ENCODE measurements at regions not wholly inside any gene's neighbourhood (a gene's known extent, or its start where the extent isn't known, plus 50 kb on each side); places are given as distances from the start of the nearest gene placed in this dataset.

DNA sequence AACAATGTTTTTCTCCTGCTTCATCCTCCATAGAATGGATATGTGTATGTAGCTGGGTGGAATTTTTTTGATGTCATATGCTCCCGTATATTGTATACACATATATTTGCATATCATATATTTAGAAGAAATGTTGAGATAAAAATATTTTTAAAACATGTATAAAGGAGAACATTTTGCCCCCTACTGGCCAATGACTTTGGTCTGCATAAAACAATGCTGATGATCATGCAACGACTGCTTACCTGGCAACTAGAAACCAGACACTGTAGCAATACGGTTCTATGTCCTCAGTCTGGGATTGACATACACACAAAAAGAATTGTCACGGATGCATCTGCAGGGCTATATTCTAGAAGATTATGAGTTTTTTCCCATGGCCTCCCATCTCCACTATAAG, 503.6 kb downstream of the ELAVL2 start:
- POLR2A ChIA-PET: no interaction called here
- intact Hi-C loops (cut with micrococcal nuclease; ENCODE audit: unreplicated experiment): no loop called here
- TF ChIP-seq EZH2phosphoT487 (IDR thresholded peaks at IDR 0.05; ENCODE audit: borderline replicate concordance, low read depth, low read length) (no peak), CTCF (conservative IDR thresholded peaks at IDR 0.05; ENCODE audit: low read length) (peak; percentile 54)
- H3K4me2 ChIP-seq (ENCODE audit: low read length): no peak overlapping the region
- no peak overlapping the region for H2AFZ ChIP-seq (ENCODE audit: low read length)
- H3K4me3 ChIP-seq (ENCODE audit: low read depth, low read length, poor library complexity, severe bottlenecking): no peak overlapping the region
- H3K36me3 ChIP-seq (ENCODE audit: insufficient read depth, low read length): no peaks in the 10 kb centered on the region
- BruUV-seq (replicated peaks): no TSS peak
- no peaks in the 10 kb centered on the region for H3K9me3 ChIP-seq (ENCODE audit: low read length)
- H3K79me2 ChIP-seq (ENCODE audit: insufficient read depth, low read depth, low read length): no peaks in the 10 kb centered on the region
- no peaks in the 10 kb centered on the region for H3K4me1 ChIP-seq (ENCODE audit: insufficient read depth, low read length, poor library complexity, severe bottlenecking)
- CTCF ChIA-PET (ENCODE audit: unreplicated experiment): no interaction called here
- H4K20me1 ChIP-seq (ENCODE audit: insufficient read depth, low read length): no peaks in the 10 kb centered on the region
- H3K9me2 ChIP-seq (ENCODE audit: insufficient read depth, low read length): no peaks in the 10 kb centered on the region
- H3K27ac ChIP-seq (ENCODE audit: low read depth, low read length, poor library complexity, severe bottlenecking): no peak overlapping the region
- peak; percentile 3 for DNase-seq (ENCODE audit: low spot score)

- Histone ChIP-seq H3K27ac (ENCODE audit: low read depth, low read length, poor library complexity, severe bottlenecking) (no peak overlapping the region), H3K79me2 (ENCODE audit: insufficient read depth, low read depth, low read length) (no peaks in the 10 kb centered on the region), H2AFZ (ENCODE audit: low read length) (no peak overlapping the region), H3K4me1 (ENCODE audit: insufficient read depth, low read length, poor library complexity, severe bottlenecking) (no peaks in the 10 kb centered on the region), H3K9me3 (ENCODE audit: low read length) (no peaks in the 10 kb centered on the region), H3K36me3 (ENCODE audit: insufficient read depth, low read length) (no peaks in the 10 kb centered on the region), H3K9me2 (ENCODE audit: insufficient read depth, low read length) (no peaks in the 10 kb centered on the region), H3K4me3 (ENCODE audit: low read depth, low read length, poor library complexity, severe bottlenecking) (no peak overlapping the region), H4K20me1 (ENCODE audit: insufficient read depth, low read length) (no peaks in the 10 kb centered on the region), H3K4me2 (ENCODE audit: low read length) (no peak overlapping the region)
- TF ChIP-seq EZH2phosphoT487 (IDR thresholded peaks at IDR 0.05; ENCODE audit: borderline replicate concordance, low read depth, low read length) (no peak), CTCF (conservative IDR thresholded peaks at IDR 0.05; ENCODE audit: low read length) (no peak)
- no TSS peak for BruUV-seq (replicated peaks)
- intact Hi-C loops (cut with micrococcal nuclease; ENCODE audit: unreplicated experiment): no loop called here
- POLR2A ChIA-PET: interaction anchor here (0.6 kb wide), 1 partner anchor 141 kb away, joined by 3 read pairs; no protein-coding TSS in a partner anchor
- CTCF ChIA-PET (ENCODE audit: unreplicated experiment): no interaction called here
- DNase-seq (ENCODE audit: low spot score): no peak
Observed at GRCh38 chr9:23324511-23324910, 501.5 kb downstream of the ELAVL2 start.

DNA sequence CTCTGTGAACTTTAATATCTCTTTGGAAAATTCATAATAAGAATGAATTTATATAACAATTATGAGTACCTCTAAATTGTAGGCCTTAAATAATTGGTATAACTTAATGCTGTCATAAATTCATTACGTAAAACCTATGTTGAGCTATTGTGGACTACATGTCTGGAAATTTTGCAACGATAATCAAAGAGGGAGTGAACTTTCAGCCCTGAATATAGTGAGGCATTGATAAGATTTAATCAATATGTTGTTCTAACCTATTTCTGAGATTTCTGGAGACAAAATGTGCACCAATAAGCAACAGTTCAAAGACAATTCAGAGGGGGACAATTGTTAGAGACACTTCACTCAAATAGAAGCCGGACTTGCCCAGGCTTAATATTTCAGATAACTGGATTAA, 499.4 kb downstream of the ELAVL2 start:
- Histone ChIP-seq H3K4me1 (ENCODE audit: insufficient read depth, low read length, poor library complexity, severe bottlenecking) (no peaks in the 10 kb centered on the region), H2AFZ (ENCODE audit: low read length) (no peak overlapping the region), H4K20me1 (ENCODE audit: insufficient read depth, low read length) (no peaks in the 10 kb centered on the region), H3K27ac (ENCODE audit: low read depth, low read length, poor library complexity, severe bottlenecking) (no peak overlapping the region), H3K4me3 (ENCODE audit: low read depth, low read length, poor library complexity, severe bottlenecking) (no peak overlapping the region), H3K4me2 (ENCODE audit: low read length) (no peak overlapping the region), H3K9me3 (ENCODE audit: low read length) (no peaks in the 10 kb centered on the region), H3K79me2 (ENCODE audit: insufficient read depth, low read depth, low read length) (no peaks in the 10 kb centered on the region), H3K9me2 (ENCODE audit: insufficient read depth, low read length) (no peaks in the 10 kb centered on the region), H3K36me3 (ENCODE audit: insufficient read depth, low read length) (no peaks in the 10 kb centered on the region)
- intact Hi-C loops (cut with micrococcal nuclease; ENCODE audit: unreplicated experiment): no loop called here
- no TSS peak for BruUV-seq (replicated peaks)
- DNase-seq (ENCODE audit: low spot score): no peak
- ChIA-PET CTCF (ENCODE audit: unreplicated experiment) (no interaction called here), POLR2A (interaction anchor here (0.6 kb wide), 1 partner anchor 1862 kb away, joined by 3 read pairs; no protein-coding TSS in a partner anchor)
- TF ChIP-seq EZH2phosphoT487 (IDR thresholded peaks at IDR 0.05; ENCODE audit: borderline replicate concordance, low read depth, low read length) (no peak), CTCF (conservative IDR thresholded peaks at IDR 0.05; ENCODE audit: low read length) (no peak)

Measured in OCI-LY7 (cell line).